ENCODE measurements at regions not wholly inside any gene's neighbourhood (a gene's known extent, or its start where the extent isn't known, plus 50 kb on each side); places are given as distances from the start of the nearest gene placed in this dataset.
"Not testable (repeated sequence)": the region's sequence is repeated elsewhere in the genome, so short reads cannot be mapped to it uniquely, and the experiment has no call there.

GRCh38 chr5:3490957-3491507, 104.6 kb upstream of the IRX1 start:
- in situ Hi-C loops (cut with MboI; ENCODE audit: low pct_unique_long_range_greater_than_20kb, low sequenced_read_pairs) = no loop called here

DNA sequence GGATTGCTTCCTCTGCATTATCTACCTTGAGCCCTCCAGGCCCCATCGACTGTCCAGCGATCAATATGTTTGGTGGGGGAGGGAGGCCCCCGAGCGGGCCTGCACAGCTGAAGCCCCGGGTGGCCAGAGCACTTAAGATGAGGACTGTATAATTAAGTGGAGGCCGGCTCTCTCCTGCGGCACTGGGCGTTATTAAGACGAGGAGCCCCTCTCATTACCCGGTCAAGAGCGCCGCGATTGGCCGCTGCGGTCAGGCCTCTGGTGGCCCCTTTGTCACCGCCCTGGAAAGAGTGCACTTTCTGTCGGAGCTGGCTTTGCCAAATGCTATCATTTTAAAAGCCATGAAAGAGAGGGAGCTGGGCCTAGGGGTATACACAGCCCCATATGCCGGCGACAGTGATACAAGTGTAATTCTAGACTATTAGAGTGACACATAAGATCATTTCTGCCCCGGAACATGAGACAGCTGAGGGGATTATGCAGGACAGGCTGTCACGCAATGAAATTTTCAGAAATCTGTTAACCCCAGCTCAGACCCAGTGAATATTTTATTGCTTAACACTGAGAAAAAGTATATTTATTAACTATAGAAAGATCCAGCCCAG, 106.3 kb upstream of the IRX1 start:
- in situ Hi-C loops (cut with MboI; ENCODE audit: low pct_unique_long_range_greater_than_20kb, low sequenced_read_pairs) = no loop called here
- DNase-seq = no peak

More at GRCh38 chr5:3490957-3491507, 104.6 kb upstream of the IRX1 start:
- DNase-seq = no peak

- DNase-seq = no peak
- in situ Hi-C loops (cut with MboI; ENCODE audit: low pct_unique_long_range_greater_than_20kb, low sequenced_read_pairs) = no loop called here
Measured at GRCh38 chr5:3484836-3485235, 110.8 kb upstream of the IRX1 start.

- in situ Hi-C loops (cut with MboI; ENCODE audit: low pct_unique_long_range_greater_than_20kb, low sequenced_read_pairs) = no loop called here
- DNase-seq = no peak
Measured at GRCh38 chr5:3481175-3481574, 114.5 kb upstream of the IRX1 start.

DNA sequence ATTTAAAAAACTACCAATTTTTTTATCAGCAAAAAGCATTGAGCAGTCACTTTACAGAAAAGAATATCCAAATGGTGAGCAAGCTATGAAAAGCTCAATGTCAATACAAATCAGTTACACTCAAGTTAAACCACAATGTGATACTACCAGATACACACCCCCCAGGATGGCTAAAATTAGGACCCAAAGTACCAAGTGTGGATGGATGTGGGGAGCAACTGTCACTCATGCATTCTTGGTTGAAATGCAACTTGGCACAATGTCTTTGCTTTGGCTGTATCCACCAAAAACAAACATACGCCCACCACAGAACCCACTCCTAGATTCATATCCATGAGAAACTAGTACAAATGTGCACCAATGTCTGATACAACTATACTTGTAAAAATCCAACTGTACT, 120.0 kb upstream of the IRX1 start:
- DNase-seq = no peak
- in situ Hi-C loops (cut with MboI; ENCODE audit: low pct_unique_long_range_greater_than_20kb, low sequenced_read_pairs) = no loop called here

GRCh38 chr5:3466392-3466791, 129.2 kb upstream of the IRX1 start:
- no peak for DNase-seq
- in situ Hi-C loops (cut with MboI; ENCODE audit: low pct_unique_long_range_greater_than_20kb, low sequenced_read_pairs) = no loop called here

DNA sequence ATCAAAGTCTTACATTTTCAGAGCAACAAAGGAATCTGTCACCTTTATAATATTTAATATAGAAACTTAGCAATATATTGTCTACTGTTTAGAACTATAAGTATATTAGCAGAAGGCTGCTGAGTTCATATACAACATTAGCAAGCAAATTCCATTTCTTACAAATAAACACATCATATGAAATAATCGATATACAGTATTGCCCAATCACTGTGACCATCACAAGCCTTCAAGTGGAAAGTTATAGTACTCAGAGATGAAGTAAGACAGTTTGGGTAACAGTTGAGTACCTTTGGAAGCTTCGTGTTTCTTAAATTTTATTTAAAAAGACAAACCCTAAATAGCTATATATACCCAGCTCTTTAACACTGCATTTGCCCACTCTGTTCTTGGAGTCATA, 135.2 kb upstream of the IRX1 start:
- no peak for DNase-seq
- in situ Hi-C loops (cut with MboI; ENCODE audit: low pct_unique_long_range_greater_than_20kb, low sequenced_read_pairs) = no loop called here

DNA sequence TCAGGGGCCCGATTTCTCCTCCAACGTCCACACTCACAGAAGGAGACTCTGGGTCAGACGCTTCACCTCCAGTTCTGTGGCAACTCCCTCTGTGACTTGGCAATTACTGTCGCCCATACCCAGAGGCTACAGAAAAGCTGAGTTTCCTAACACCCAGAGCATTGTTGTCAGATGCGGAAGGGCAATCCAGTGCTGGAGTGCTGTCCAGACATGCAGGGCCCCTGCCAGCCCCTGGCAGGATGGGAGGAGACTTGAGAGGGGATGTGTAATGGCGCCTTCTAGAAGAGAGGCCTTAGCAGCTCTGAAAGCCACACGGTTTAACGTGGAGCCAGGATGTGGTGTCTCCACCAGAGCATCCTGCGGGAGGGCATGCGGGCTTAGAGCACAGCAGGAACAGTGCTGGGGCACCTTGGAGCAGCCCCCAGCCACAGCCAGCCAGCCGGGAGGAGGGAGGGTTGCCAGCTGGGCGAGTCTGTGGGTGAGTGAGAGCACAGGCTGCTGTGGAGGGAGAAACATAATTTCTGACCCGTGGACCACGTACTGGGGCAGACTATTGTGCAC, 139.4 kb upstream of the IRX1 start:
- no peak for DNase-seq
- in situ Hi-C loops (cut with MboI; ENCODE audit: low pct_unique_long_range_greater_than_20kb, low sequenced_read_pairs) = no loop called here

- DNase-seq; in situ Hi-C loops (cut with MboI; ENCODE audit: low pct_unique_long_range_greater_than_20kb, low sequenced_read_pairs): not testable (repeated sequence)
Measured at GRCh38 chr5:3454028-3454427, 141.6 kb upstream of the IRX1 start.

DNA sequence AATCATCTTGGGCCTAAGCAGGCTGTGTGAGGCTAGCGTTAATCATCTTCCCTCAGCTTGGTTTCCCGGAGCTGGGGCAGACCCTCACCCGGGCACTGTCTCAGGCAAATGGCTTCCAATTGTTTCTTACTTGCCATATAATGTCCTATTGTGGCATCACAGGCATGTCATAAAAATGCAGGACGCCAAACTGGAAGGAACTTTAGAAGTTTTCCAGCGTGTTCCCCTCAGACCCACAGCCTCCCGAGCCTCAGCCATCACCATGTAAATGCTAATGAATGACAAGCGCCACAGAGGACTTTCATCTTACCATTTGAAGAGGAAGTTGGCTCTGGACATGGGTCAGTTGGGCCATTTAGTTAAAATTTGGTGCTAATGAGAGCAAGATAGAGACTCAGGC, 143.0 kb upstream of the IRX1 start:
- in situ Hi-C loops (cut with MboI; ENCODE audit: low pct_unique_long_range_greater_than_20kb, low sequenced_read_pairs) = no loop called here

GRCh38 chr5:3451961-3452360, 143.7 kb upstream of the IRX1 start:
- in situ Hi-C loops (cut with MboI; ENCODE audit: low pct_unique_long_range_greater_than_20kb, low sequenced_read_pairs) = no loop called here
- DNase-seq = no peak

More for the DNA sequence above, 143.0 kb upstream of the IRX1 start:
- no peak for DNase-seq

GRCh38 chr5:3449481-3449880, 146.2 kb upstream of the IRX1 start:
- no peak for DNase-seq
- in situ Hi-C loops (cut with MboI; ENCODE audit: low pct_unique_long_range_greater_than_20kb, low sequenced_read_pairs) = no loop called here

- DNase-seq = no peak
- in situ Hi-C loops (cut with MboI; ENCODE audit: low pct_unique_long_range_greater_than_20kb, low sequenced_read_pairs) = no loop called here
Measured at GRCh38 chr5:3446410-3446809, 149.2 kb upstream of the IRX1 start.

DNA sequence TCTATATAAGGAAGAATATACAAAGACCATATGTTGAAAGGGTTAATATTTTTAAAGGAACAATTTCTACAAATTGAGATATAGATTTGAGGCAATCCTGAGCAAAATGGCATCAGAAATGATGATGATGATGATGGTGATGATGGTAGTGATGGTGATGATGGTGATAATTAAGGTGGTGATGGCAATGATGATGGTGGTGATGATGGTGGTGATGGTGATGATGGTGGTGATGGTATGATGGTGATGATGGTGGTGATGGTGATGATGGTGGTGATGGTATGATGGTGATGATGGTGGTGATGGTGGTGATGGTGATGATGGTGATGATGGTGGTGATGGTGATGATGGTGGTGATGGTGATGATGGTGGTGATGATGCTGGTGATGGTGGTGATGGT, 150.1 kb upstream of the IRX1 start:
- DNase-seq; in situ Hi-C loops (cut with MboI; ENCODE audit: low pct_unique_long_range_greater_than_20kb, low sequenced_read_pairs): not testable (repeated sequence)

GRCh38 chr5:3432135-3432534, 163.5 kb upstream of the IRX1 start:
- in situ Hi-C loops (cut with MboI; ENCODE audit: low pct_unique_long_range_greater_than_20kb, low sequenced_read_pairs) = no loop called here
- DNase-seq = no peak

GRCh38 chr5:3430691-3431090, 164.9 kb upstream of the IRX1 start:
- DNase-seq = no peak
- in situ Hi-C loops (cut with MboI; ENCODE audit: low pct_unique_long_range_greater_than_20kb, low sequenced_read_pairs) = no loop called here

GRCh38 chr5:3429962-3430361, 165.7 kb upstream of the IRX1 start:
- DNase-seq = no peak
- in situ Hi-C loops (cut with MboI; ENCODE audit: low pct_unique_long_range_greater_than_20kb, low sequenced_read_pairs) = no loop called here

- no peak for DNase-seq
- in situ Hi-C loops (cut with MboI; ENCODE audit: low pct_unique_long_range_greater_than_20kb, low sequenced_read_pairs) = no loop called here
Measured at GRCh38 chr5:3428334-3428733, 167.3 kb upstream of the IRX1 start.

DNA sequence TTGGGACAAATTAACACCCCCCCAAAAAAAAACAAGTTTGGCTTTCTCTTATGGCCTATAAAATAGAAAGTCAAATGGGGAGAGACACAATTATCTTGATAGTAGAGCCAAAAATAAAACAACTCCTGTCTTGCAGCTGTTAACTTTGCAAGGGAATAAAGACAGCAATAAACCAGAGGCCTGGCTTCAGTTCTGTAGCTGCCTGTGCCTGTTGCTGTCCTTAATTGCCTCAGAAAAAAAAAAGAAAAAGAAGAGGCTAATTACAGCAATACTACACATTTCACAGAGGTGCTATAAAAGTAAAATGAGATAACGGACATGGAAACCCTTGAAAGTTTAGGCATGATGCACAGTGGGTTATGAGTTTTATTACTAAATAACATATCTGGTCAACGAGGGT, 170.7 kb upstream of the IRX1 start:
- in situ Hi-C loops (cut with MboI; ENCODE audit: low pct_unique_long_range_greater_than_20kb, low sequenced_read_pairs) = no loop called here
- no peak for DNase-seq

DNA sequence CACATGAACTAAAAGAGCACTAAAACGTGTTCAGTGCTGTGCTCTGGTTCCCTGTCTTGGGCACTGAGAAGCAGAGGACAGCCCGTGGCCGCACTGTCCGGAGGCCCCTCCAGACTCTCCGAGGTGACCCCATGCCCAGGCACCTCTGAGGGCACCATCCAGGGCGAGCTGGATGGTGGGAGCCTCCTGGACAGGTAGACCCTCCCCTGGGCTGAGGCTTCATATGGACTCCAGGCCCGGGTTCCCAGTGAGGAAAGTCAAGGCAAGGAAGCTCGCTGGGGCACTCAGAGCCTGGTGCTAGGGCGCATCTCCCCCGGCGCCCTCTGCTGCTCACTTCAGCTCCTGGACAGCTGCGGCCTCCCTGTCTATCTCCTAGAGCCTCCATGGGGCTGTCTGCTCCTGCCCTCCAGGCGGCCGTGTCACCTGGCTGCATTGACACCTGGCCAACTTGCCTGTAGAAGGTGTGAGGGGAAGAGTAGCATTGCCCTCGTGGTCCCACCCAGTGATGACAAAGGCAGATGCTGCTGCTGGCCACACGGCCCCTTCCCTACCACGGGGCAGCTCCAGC, 178.2 kb upstream of the IRX1 start:
- in situ Hi-C loops (cut with MboI; ENCODE audit: low pct_unique_long_range_greater_than_20kb, low sequenced_read_pairs) = no loop called here
- no peak for DNase-seq

GRCh38 chr5:3414371-3414770, 181.3 kb upstream of the IRX1 start:
- in situ Hi-C loops (cut with MboI; ENCODE audit: low pct_unique_long_range_greater_than_20kb, low sequenced_read_pairs) = no loop called here
- DNase-seq = no peak
